SU-DHL-6 (cell line): ENCODE measurements at regions not wholly inside any gene's neighbourhood (a gene's known extent, or its start where the extent isn't known, plus 50 kb on each side); places are given as distances from the start of the nearest gene placed in this dataset.

Experiments used
- CTCF ChIP-seq: fragments of 200-600 bp; sonication (generic); IDR thresholded peaks from one replicate; pipeline ENCODE4 v1.5.1; 2017; ENCODE audit warnings: antibody characterized with exemption, mild to moderate bottlenecking, low read length, moderate library complexity; ENCODE audit not compliant: insufficient read depth, poor library complexity, severe bottlenecking
- EZH2phosphoT487 ChIP-seq: fragments of 200-600 bp; sonication (generic), shearing (Covaris generic); conservative IDR thresholded peaks from 2 replicates; pipeline ENCODE4 v1.6.1; 2018; ENCODE audit warnings: mild to moderate bottlenecking, antibody characterized with exemption, low read length, moderate library complexity, mixed read lengths

DNA sequence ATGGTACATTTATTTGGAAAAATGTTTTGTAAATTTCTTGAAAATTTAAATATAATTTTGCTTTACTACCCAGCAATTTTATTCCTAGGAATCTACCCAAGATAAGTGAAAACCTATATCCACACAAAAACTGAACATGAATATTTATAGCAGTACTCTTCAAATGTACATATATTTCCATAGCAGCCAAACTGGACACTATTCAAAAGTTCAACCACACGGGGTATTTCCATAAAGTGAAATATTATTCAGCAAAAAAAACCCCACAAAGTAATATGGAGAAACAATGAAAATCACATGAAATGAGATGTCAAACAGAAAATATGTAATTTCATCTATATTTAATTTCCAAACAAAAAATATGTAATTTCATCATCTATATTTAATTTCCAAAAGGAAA, 1247.6 kb upstream of the TMEFF2 start:
- no peak for TF ChIP-seq CTCF
- no peak for TF ChIP-seq EZH2phosphoT487
